ENCODE measurements at regions not wholly inside any gene's neighbourhood (a gene's known extent, or its start where the extent isn't known, plus 50 kb on each side); places are given as distances from the start of the nearest gene placed in this dataset.

DNA sequence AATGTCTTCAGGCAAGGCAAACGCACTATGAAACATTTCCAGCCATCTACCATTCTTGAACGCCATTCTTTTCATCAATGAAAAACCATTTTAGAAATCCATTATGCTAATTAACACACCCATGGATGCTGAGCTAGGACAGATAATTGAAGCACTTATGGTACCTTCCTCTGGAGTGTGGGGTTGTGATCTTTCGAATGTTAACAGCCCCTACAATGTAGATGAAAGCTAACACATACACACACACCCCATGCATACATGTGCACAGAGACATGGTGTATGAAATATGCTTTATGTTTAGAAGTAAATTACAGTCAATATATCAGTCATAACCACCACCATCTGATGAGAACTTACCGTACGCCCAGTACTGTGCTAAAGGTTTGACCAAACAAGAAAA lies 189.1 kb downstream of the SHQ1 start (continued):
- TF ChIP-seq TBP (IDR thresholded peaks at IDR 0.05; ENCODE audit: low read depth, low read length) (no peak), HDAC2 (IDR thresholded peaks at IDR 0.05; ENCODE audit: borderline replicate concordance in 1 of 2, low read depth in 2 of 2, low read length in 2 of 2) (no peak), NRF1 (IDR thresholded peaks at IDR 0.05; ENCODE audit: low read depth, low read length) (no peak), CHD1 (IDR thresholded peaks at IDR 0.05; ENCODE audit: low read depth, low read length) (no peak), SP1 (IDR thresholded peaks at IDR 0.05; ENCODE audit: low read depth, low read length) (no peak), CTBP2 (IDR thresholded peaks at IDR 0.05; ENCODE audit: borderline replicate concordance, insufficient read depth, insufficient read length, low read length) (no peak)
- TF ChIP-seq, protein P1, sequence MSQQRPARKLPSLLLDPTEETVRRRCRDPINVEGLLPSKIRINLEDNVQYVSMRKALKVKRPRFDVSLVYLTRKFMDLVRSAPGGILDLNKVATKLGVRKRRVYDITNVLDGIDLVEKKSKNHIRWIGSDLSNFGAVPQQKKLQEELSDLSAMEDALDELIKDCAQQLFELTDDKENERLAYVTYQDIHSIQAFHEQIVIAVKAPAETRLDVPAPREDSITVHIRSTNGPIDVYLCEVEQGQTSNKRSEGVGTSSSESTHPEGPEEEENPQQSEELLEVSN (IDR thresholded peaks at IDR 0.05): no peak

Measured in H1 (cell line).